Stimulated activated naive CD8-positive, alpha-beta T cell treated with anti-CD3 and anti-CD28 coated beads, Interleukin-15, amount 100 ng/mL, for 72 hours (primary cell): ENCODE measurements at regions not wholly inside any gene's neighbourhood (a gene's known extent, or its start where the extent isn't known, plus 50 kb on each side); places are given as distances from the start of the nearest gene placed in this dataset.

Source experiments
- ATAC-seq: fragments of 150-1000 bp; cut with Tn5 transposase; 2 replicates; pipeline ENCODE4 v1.10.0; 2021; ENCODE audit warnings: mild to moderate bottlenecking, moderate library complexity
- DNase-seq, 2 donors: peaks; one replicate each; pipeline ENCODE4 v3.0.0; 2021 to 2022
- H3K27ac Mint-ChIP-seq, 2 donors: one replicate each; pipeline ENCODE4 v1.8.0; 2022; ENCODE audit warnings: mild to moderate bottlenecking in 2 of 2, mixed read lengths in 2 of 2, moderate library complexity in 2 of 2
- H3K27me3 Mint-ChIP-seq: one replicate; pipeline ENCODE4 v1.8.0; 2022; ENCODE audit warnings: mixed read lengths
- H3K4me1 Mint-ChIP-seq: one replicate; pipeline ENCODE4 v1.8.0; 2022; ENCODE audit warnings: mild to moderate bottlenecking, mixed read lengths
- H3K4me3 Mint-ChIP-seq, 2 donors: one replicate each; pipeline ENCODE4 v1.8.0; 2022; ENCODE audit warnings: mild to moderate bottlenecking in 2 of 2, mixed read lengths in 2 of 2, moderate library complexity in 1 of 2
- H3K9me3 Mint-ChIP-seq, 2 donors: one replicate each; pipeline ENCODE4 v1.8.0; 2022; ENCODE audit warnings: mixed read lengths in 2 of 2

- DNase-seq (no peak), ATAC-seq (no peak)
- Mint-ChIP-seq H3K4me3 (no peak overlapping the region), H3K27ac (no peak overlapping the region), H3K27me3 (peaks cover 48% of the 10 kb centered on the region), H3K9me3 (peaks cover 8 to 14% of the 10 kb centered on the region in 2 donors), H3K4me1 (no peaks in the 10 kb centered on the region)
Measured at GRCh38 chr5:5558638-5559527, 136.4 kb downstream of the ICE1 start.

GRCh38 chr5:5558102-5558501 is 135.6 kb downstream of the ICE1 start:
- ATAC-seq (no peak), DNase-seq (no peak)
- H3K9me3 Mint-ChIP-seq, result peaks cover 8 to 14% of the 10 kb centered on the region in 2 donors
- H3K27me3 Mint-ChIP-seq, result peaks cover 48% of the 10 kb centered on the region
- H3K27ac Mint-ChIP-seq, result no peak overlapping the region
- no peak overlapping the region for H3K4me3 Mint-ChIP-seq
- no peaks in the 10 kb centered on the region for H3K4me1 Mint-ChIP-seq

GRCh38 chr5:5551499-5551898 is 129.0 kb downstream of the ICE1 start:
- no peak overlapping the region for H3K4me3 Mint-ChIP-seq
- H3K27ac Mint-ChIP-seq, result no peak overlapping the region
- peaks cover 27% of the 10 kb centered on the region for H3K27me3 Mint-ChIP-seq
- H3K4me1 Mint-ChIP-seq, result no peaks in the 10 kb centered on the region
- peaks cover 21 to 23% of the 10 kb centered on the region in 2 donors for H3K9me3 Mint-ChIP-seq
- no peak for DNase-seq
- no peak for ATAC-seq

- DNase-seq (no peak), ATAC-seq (no peak)
- H3K4me1 Mint-ChIP-seq, result no peaks in the 10 kb centered on the region
- peaks cover under 1 to 8% of the 10 kb centered on the region in 2 donors for H3K9me3 Mint-ChIP-seq
- peak overlapping the region in 1 of 2 donors; percentile 34 for H3K27ac Mint-ChIP-seq
- peaks cover 37% of the 10 kb centered on the region for H3K27me3 Mint-ChIP-seq
- H3K4me3 Mint-ChIP-seq, result no peak overlapping the region
Measured at GRCh38 chr5:5546408-5546807, 123.9 kb downstream of the ICE1 start.

GRCh38 chr5:5544094-5544663 is 121.7 kb downstream of the ICE1 start:
- Mint-ChIP-seq H3K27ac (no peak overlapping the region), H3K4me3 (no peak overlapping the region), H3K4me1 (no peaks in the 10 kb centered on the region), H3K27me3 (peaks cover 37% of the 10 kb centered on the region), H3K9me3 (no peaks in the 10 kb centered on the region)
- DNase-seq (no peak), ATAC-seq (no peak)

GRCh38 chr5:5542654-5543053 is 120.2 kb downstream of the ICE1 start:
- ATAC-seq (no peak), DNase-seq (no peak)
- Mint-ChIP-seq H3K4me3 (no peak overlapping the region), H3K4me1 (no peaks in the 10 kb centered on the region), H3K9me3 (no peaks in the 10 kb centered on the region), H3K27me3 (peaks cover 30% of the 10 kb centered on the region), H3K27ac (no peak overlapping the region)

- ATAC-seq (no peak), DNase-seq (no peak)
- Mint-ChIP-seq H3K4me1 (no peaks in the 10 kb centered on the region), H3K27ac (no peak overlapping the region), H3K27me3 (peaks cover 16% of the 10 kb centered on the region), H3K9me3 (no peaks in the 10 kb centered on the region), H3K4me3 (no peak overlapping the region)
Measured at GRCh38 chr5:5540065-5540464, 117.6 kb downstream of the ICE1 start.
